ENCODE measurements at regions not wholly inside any gene's neighbourhood (a gene's known extent, or its start where the extent isn't known, plus 50 kb on each side); places are given as distances from the start of the nearest gene placed in this dataset.

DNA sequence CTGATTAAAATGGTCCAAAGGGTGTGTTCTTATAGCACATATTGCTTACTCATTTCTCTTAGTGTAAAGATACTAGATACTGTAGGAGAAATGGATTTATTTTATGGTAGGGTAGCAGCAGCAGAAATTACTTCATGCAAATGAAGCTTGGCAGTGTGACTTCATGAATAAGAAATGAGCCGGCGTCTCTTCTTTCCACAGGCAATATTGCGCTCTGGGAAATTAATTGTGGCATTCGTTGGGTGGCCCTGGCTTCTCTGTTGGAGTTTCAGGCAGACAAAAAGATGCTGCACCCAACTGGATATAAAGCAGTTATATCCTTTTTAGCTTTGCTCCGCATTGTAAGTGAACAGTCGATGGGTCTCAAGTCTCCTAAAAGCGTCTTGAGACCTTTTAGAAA is 211.0 kb upstream of the NAV2 start (continued):
- TF ChIP-seq TARDBP (IDR thresholded peaks at IDR 0.05; ENCODE audit: borderline replicate concordance) (no peak), RFX5 (IDR thresholded peaks at IDR 0.05; ENCODE audit: low read depth, low read length) (no peak), STAT3 (IDR thresholded peaks at IDR 0.05; ENCODE audit: low read depth, low read length) (no peak), NR2F1 (conservative IDR thresholded peaks at IDR 0.05) (no peak), SREBF2 (IDR thresholded peaks at IDR 0.05; ENCODE audit: low read length) (no peak)
- TF ChIP-seq, protein P1, sequence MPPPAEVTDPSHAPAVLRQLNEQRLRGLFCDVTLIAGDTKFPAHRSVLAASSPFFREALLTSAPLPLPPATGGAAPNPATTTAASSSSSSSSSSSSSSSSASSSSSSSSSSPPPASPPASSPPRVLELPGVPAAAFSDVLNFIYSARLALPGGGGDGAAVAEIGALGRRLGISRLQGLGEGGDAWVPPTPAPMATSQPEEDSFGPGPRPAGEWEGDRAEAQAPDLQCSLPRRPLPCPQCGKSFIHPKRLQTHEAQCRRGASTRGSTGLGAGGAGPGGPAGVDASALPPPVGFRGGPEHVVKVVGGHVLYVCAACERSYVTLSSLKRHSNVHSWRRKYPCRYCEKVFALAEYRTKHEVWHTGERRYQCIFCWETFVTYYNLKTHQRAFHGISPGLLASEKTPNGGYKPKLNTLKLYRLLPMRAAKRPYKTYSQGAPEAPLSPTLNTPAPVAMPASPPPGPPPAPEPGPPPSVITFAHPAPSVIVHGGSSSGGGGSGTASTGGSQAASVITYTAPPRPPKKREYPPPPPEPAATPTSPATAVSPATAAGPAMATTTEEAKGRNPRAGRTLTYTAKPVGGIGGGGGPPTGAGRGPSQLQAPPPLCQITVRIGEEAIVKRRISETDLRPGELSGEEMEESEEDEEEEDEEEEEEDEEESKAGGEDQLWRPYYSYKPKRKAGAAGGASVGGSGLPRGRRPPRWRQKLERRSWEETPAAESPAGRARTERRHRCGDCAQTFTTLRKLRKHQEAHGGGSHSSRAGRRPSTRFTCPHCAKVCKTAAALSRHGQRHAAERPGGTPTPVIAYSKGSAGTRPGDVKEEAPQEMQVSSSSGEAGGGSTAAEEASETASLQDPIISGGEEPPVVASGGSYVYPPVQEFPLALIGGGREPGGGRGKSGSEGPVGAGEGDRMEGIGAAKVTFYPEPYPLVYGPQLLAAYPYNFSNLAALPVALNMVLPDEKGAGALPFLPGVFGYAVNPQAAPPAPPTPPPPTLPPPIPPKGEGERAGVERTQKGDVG (CRISPR knock-in tag; IDR thresholded peaks at IDR 0.05), result no peak

DNA sequence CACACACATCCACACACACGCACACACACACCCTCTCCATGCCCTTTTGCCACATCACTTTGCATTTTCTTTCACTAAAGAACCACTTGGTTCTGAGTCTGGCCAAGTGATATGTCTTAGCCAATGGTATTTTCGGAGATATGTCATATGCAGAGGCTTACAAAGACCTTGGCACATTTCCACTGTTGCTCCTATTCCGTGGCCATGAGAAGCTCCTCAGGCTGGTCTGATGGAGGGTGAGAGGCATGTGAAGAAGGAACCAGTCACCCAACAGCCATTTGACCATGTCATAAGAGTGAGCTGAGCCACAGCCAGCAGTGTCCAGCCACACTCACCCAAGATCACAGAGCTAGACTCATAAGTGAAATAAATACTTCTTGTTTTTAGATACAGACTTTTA is 212.6 kb upstream of the NAV2 start:
- CTCF ChIA-PET, result no interaction called here
- WGBS (ENCODE audit: insufficient coverage, insufficient replicate concordance, low lambda C conversion rate, missing lambda C conversion rate), result 44% methylated on average over 3 of the region's 3 CpGs
- no peak for DNase-seq (ENCODE audit: low read depth, low spot score)
- Histone ChIP-seq H4K20me1 (ENCODE audit: control insufficient read depth, insufficient read depth) (no peaks in the 10 kb centered on the region), H3K27me3 (replicated peaks in 1 of 2; ENCODE audit: control insufficient read depth in 2 of 2, insufficient read depth in 2 of 2, low read length in 1 of 2) (no peaks in the 10 kb centered on the region), H2AFZ (ENCODE audit: control insufficient read depth, low read depth, low read length) (no peak overlapping the region), H3K9ac (ENCODE audit: control insufficient read depth, insufficient read depth, low read length) (no peak overlapping the region), H3K36me3 (ENCODE audit: control insufficient read depth in 2 of 2, insufficient read depth in 2 of 2, low read length in 1 of 2) (no peaks in the 10 kb centered on the region), H3K27ac (ENCODE audit: control insufficient read depth, insufficient read depth) (no peak overlapping the region), H3K4me3 (no peak overlapping the region), H3K79me2 (ENCODE audit: control insufficient read depth, insufficient read depth, low read length) (no peaks in the 10 kb centered on the region), H3K4me1 (ENCODE audit: control insufficient read depth, insufficient read depth, low read length) (no peaks in the 10 kb centered on the region), H3K4me2 (ENCODE audit: control insufficient read depth, insufficient read depth) (no peak overlapping the region), H3K9me3 (replicated peaks; ENCODE audit: control insufficient read depth, insufficient read depth, low read length) (peaks cover 2% of the 10 kb centered on the region; the same call in 2 of the 3 replicates)
- BruUV-seq (replicated peaks), result no TSS peak
- intact Hi-C loops (cut with micrococcal nuclease; ENCODE audit: unreplicated experiment) (no loop called here), in situ Hi-C loops (cut with MboI) (no loop called here)
- no peak for ATAC-seq
- FAIRE-seq, result no peak
- SMC1A ChIA-PET (ENCODE audit: uncharacterized antibody, unreplicated experiment), result interaction anchor here (1.3 kb wide), 1 partner anchor 20 kb away, joined by 4 read pairs; no protein-coding TSS in a partner anchor
- RAD21 ChIA-PET (ENCODE audit: unreplicated experiment), result no interaction called here
- POLR2A ChIA-PET, result no interaction called here
- no peak for TF ChIP-seq STAT1 (conservative IDR thresholded peaks at IDR 0.05)
- TF ChIP-seq, protein P2, sequence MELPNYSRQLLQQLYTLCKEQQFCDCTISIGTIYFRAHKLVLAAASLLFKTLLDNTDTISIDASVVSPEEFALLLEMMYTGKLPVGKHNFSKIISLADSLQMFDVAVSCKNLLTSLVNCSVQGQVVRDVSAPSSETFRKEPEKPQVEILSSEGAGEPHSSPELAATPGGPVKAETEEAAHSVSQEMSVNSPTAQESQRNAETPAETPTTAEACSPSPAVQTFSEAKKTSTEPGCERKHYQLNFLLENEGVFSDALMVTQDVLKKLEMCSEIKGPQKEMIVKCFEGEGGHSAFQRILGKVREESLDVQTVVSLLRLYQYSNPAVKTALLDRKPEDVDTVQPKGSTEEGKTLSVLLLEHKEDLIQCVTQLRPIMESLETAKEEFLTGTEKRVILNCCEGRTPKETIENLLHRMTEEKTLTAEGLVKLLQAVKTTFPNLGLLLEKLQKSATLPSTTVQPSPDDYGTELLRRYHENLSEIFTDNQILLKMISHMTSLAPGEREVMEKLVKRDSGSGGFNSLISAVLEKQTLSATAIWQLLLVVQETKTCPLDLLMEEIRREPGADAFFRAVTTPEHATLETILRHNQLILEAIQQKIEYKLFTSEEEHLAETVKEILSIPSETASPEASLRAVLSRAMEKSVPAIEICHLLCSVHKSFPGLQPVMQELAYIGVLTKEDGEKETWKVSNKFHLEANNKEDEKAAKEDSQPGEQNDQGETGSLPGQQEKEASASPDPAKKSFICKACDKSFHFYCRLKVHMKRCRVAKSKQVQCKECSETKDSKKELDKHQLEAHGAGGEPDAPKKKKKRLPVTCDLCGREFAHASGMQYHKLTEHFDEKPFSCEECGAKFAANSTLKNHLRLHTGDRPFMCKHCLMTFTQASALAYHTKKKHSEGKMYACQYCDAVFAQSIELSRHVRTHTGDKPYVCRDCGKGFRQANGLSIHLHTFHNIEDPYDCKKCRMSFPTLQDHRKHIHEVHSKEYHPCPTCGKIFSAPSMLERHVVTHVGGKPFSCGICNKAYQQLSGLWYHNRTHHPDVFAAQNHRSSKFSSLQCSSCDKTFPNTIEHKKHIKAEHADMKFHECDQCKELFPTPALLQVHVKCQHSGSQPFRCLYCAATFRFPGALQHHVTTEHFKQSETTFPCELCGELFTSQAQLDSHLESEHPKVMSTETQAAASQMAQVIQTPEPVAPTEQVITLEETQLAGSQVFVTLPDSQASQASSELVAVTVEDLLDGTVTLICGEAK (IDR thresholded peaks at IDR 0.05; ENCODE audit: borderline replicate concordance), result no peak
- no peak for TF ChIP-seq CHD2 (IDR thresholded peaks at IDR 0.05; ENCODE audit: borderline replicate concordance, low read depth, low read length)
- TF ChIP-seq, protein P3, sequence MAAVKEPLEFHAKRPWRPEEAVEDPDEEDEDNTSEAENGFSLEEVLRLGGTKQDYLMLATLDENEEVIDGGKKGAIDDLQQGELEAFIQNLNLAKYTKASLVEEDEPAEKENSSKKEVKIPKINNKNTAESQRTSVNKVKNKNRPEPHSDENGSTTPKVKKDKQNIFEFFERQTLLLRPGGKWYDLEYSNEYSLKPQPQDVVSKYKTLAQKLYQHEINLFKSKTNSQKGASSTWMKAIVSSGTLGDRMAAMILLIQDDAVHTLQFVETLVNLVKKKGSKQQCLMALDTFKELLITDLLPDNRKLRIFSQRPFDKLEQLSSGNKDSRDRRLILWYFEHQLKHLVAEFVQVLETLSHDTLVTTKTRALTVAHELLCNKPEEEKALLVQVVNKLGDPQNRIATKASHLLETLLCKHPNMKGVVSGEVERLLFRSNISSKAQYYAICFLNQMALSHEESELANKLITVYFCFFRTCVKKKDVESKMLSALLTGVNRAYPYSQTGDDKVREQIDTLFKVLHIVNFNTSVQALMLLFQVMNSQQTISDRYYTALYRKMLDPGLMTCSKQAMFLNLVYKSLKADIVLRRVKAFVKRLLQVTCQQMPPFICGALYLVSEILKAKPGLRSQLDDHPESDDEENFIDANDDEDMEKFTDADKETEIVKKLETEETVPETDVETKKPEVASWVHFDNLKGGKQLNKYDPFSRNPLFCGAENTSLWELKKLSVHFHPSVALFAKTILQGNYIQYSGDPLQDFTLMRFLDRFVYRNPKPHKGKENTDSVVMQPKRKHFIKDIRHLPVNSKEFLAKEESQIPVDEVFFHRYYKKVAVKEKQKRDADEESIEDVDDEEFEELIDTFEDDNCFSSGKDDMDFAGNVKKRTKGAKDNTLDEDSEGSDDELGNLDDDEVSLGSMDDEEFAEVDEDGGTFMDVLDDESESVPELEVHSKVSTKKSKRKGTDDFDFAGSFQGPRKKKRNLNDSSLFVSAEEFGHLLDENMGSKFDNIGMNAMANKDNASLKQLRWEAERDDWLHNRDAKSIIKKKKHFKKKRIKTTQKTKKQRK (IDR thresholded peaks at IDR 0.05; ENCODE audit: low read depth, low read length), result no peak
- TF ChIP-seq EED (IDR thresholded peaks at IDR 0.05; ENCODE audit: low read depth), result no peak
- no peak for TF ChIP-seq ATF7 (IDR thresholded peaks at IDR 0.05; ENCODE audit: low read depth)
- no peak for TF ChIP-seq SRF (IDR thresholded peaks at IDR 0.05; ENCODE audit: low read depth in 2 of 2, low read length in 2 of 2)
- no peak for TF ChIP-seq WRNIP1 (IDR thresholded peaks at IDR 0.05; ENCODE audit: borderline replicate concordance, low read depth, low read length)
- no peak for TF ChIP-seq NRF1 (conservative IDR thresholded peaks at IDR 0.05; ENCODE audit: low read depth, low read length)

All from GM12878 (cell line).